Fibroblast of skin of scalp (primary cell): ENCODE measurements at regions not wholly inside any gene's neighbourhood (a gene's known extent, or its start where the extent isn't known, plus 50 kb on each side); places are given as distances from the start of the nearest gene placed in this dataset.

Experiments used
- DNase-seq: peaks from one replicate; pipeline ENCODE4 v3.0.0-alpha.2; 2013

DNA sequence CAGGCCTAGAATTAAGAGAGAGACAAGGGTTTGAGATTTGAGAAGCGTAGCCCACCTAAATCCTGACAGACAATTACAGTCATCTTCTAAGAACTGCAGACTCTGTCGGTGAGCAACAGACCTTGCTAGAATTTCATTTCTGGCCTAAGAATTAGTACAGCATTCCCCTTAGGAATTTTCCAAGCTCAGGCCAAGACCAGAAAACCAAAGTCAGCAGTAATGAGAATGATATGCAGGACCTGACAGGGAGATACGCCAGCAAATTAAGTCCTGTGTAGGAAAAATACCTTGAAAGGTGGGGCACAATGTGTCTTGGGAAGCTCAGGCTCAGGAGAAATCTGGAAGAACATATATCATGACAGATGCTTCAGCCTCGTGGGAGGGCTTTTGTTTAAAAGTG, 52.7 kb upstream of the HERPUD2 start:
- DNase-seq: no peak

DNA sequence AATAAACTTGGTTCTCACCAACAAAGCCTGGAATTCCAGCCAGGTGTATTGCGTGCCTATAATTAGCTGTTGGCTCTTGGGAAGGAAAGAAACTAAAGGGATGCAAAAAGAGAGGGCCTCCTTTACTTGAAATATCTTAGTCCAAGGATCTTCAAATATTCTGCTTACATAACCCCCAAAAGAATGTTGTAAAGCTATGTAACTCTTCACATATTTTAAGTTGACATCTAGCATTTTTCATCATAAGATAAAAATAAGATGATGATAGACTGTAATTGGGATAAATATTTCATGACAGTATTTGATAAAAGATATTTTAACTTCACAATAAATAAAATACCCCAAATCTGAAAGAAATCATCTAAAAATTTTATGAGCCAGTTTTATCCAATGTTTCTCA, 52.5 kb upstream of the SEPTIN7 start:
- DNase-seq: no peak

DNA sequence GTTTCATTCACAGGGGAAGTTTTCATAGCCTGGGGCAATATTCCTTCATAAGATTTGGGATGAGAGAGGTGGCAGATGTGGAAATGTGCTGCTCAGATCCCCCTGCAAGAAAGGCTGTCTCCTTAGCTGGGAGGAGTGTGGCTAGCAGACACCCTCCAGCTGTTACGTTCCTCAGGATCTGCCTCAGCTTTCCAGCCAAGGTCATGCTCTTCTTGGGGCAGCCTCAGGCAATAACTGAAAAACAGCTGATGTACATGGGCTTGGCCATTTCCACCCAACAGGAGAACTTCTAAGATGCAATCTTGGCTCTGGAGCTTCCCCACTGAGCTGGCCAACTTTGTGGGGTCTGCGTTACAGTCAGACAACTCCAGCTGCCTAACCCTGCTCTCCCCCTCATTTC, 51.3 kb upstream of the SEPTIN7 start:
- peak; percentile 46 for DNase-seq
